AG04450 (cell line): ENCODE measurements at regions not wholly inside any gene's neighbourhood (a gene's known extent, or its start where the extent isn't known, plus 50 kb on each side); places are given as distances from the start of the nearest gene placed in this dataset.

Experiments used
- CTCF ChIA-PET: fragments of 300-600, 350-600 bp; formaldehyde crosslinking; extraction: SDS; loops from one replicate; lab custom pipeline; 2022; ENCODE audit warnings: antibody characterized with exemption, inconsistent platforms; lab: Charles Lee
- POLR2A ChIA-PET: fragments of 350-600 bp; formaldehyde crosslinking; extraction: SDS; loops from one replicate; lab custom pipeline; 2021; ENCODE audit warnings: antibody characterized with exemption, inconsistent platforms; lab: Yijun Ruan, JAX
- DNase-seq: peaks from one replicate; pipeline ENCODE4 v3.0.0-alpha.2; 2011; ENCODE audit warnings: low read depth, low spot score
- H3K27ac ChIP-seq: one replicate; pipeline ENCODE4 v1.5.1; 2012; ENCODE audit warnings: low read depth, low read length, control low read depth
- H3K27me3 ChIP-seq: one replicate; pipeline ENCODE4 v1.6.0; 2012; ENCODE audit warnings: low read length; ENCODE audit not compliant: control insufficient read depth, insufficient read depth
- H3K4me3 ChIP-seq: 2 replicates; pipeline ENCODE4 v1.5.1; 2011; ENCODE audit warnings: mild to moderate bottlenecking, low read depth, low read length, control low read depth
- H3K9me3 ChIP-seq: 2 replicates; pipeline ENCODE4 v1.5.1; 2012; ENCODE audit warnings: low read length; ENCODE audit not compliant: control insufficient read depth, insufficient read depth
- CTCF ChIP-seq: IDR thresholded peaks from 2 replicates; pipeline ENCODE4 v1.5.1; 2011; ENCODE audit warnings: low read depth, low read length, control low read depth, inconsistent platforms

DNA sequence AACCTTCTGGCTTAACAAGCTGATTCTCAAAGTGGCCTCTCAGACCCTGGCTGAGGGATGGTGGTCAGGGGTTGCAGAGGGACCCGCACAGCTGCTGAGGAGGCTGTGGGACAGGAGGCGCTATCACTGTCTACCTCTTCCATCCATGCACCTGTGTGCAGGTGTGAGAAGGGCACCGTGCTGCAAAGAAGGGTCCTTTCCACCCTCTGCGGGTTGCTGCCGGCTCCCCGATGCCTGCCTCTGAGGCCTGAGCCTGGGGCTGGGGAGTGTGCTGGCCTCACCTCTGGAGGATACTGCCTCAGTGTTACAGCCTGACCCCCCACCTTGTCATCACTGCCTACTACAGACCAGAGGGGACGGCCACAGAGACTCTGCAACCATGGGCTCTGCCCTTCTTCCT, 66.1 kb upstream of the B3GAT1 start:
- H3K4me3 ChIP-seq, result no peak overlapping the region
- DNase-seq, result no peak
- H3K27me3 ChIP-seq, result no peaks in the 10 kb centered on the region
- H3K9me3 ChIP-seq, result peaks cover 81% of the 10 kb centered on the region
- ChIA-PET CTCF (no interaction called here), POLR2A (no interaction called here)
- H3K27ac ChIP-seq, result no peak overlapping the region
- no peak for TF ChIP-seq CTCF

DNA sequence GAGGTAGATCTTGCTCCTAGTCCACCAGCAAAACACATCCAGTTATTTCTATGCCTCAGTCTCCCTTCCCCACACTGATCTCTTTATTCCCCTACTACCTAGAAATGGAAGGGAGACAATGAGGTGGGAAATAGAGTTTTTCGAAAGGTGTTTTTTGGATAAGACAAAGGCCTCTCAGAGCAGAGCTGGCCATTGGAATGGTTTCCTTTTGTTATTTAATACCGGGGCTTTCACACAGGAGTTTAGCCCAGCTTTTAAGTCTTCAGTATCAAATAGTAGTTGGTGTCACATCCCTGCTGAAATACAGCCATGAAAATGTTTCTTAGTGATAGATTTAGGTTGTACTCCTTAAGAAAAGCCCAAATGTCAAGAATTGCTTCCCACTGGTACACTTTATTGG, 65.4 kb upstream of the B3GAT1 start:
- ChIA-PET POLR2A (no interaction called here), CTCF (no interaction called here)
- H3K4me3 ChIP-seq, result no peak overlapping the region
- no peak for DNase-seq
- no peaks in the 10 kb centered on the region for H3K27me3 ChIP-seq
- H3K27ac ChIP-seq, result no peak overlapping the region
- H3K9me3 ChIP-seq, result peaks cover 83% of the 10 kb centered on the region
- TF ChIP-seq CTCF, result no peak

DNA sequence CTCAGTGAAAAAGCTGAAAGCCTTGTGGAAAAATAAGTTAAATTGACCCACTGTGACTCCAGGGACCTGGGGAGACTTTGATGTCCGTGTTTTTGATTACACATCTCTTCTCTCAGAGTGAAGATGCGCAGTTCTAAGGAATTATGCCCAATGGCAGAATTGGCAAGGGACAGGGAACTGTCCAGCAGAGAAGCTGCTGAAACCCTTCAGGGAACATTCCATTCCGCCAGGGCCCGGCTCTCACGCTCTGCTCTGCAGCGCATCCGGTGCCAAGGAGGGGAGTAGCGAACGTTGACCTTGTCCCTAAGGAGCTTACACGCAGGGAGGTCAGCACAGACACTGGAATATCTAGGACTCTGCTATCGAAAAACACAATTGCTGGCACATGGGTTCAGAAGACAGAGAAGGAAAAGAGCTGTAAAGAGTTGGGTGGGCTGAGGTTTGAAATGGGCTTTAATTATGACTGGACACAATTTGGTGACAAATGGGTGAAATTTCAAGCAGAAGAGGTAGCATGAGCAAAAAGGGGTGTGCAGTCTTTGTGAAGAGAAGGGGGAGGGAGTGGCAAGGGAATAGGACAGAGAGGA, 64.5 kb upstream of the B3GAT1 start:
- ChIA-PET CTCF (no interaction called here), POLR2A (no interaction called here)
- no peak for DNase-seq
- no peak overlapping the region for H3K4me3 ChIP-seq
- H3K27me3 ChIP-seq, result no peaks in the 10 kb centered on the region
- H3K27ac ChIP-seq, result no peak overlapping the region
- TF ChIP-seq CTCF, result no peak
- H3K9me3 ChIP-seq, result peaks cover 84% of the 10 kb centered on the region

- no peak overlapping the region for H3K27ac ChIP-seq
- POLR2A ChIA-PET, result no interaction called here
- no peak for TF ChIP-seq CTCF
- H3K27me3 ChIP-seq, result no peaks in the 10 kb centered on the region
- DNase-seq, result no peak
- no peak overlapping the region for H3K4me3 ChIP-seq
- CTCF ChIA-PET, result no interaction called here
- H3K9me3 ChIP-seq, result peaks cover 84% of the 10 kb centered on the region
These were observed 63.9 kb upstream of the B3GAT1 start for GRCh38 chr11:134475951-134476350.

GRCh38 chr11:134474942-134475341, 62.9 kb upstream of the B3GAT1 start:
- no peaks in the 10 kb centered on the region for H3K27me3 ChIP-seq
- H3K4me3 ChIP-seq, result no peak overlapping the region
- H3K27ac ChIP-seq, result no peak overlapping the region
- no peak for TF ChIP-seq CTCF
- ChIA-PET CTCF (no interaction called here), POLR2A (no interaction called here)
- no peak for DNase-seq
- peaks cover 84% of the 10 kb centered on the region for H3K9me3 ChIP-seq
